ENCODE measurements at regions not wholly inside any gene's neighbourhood (a gene's known extent, or its start where the extent isn't known, plus 50 kb on each side); places are given as distances from the start of the nearest gene placed in this dataset.

- TF ChIP-seq, protein P1, sequence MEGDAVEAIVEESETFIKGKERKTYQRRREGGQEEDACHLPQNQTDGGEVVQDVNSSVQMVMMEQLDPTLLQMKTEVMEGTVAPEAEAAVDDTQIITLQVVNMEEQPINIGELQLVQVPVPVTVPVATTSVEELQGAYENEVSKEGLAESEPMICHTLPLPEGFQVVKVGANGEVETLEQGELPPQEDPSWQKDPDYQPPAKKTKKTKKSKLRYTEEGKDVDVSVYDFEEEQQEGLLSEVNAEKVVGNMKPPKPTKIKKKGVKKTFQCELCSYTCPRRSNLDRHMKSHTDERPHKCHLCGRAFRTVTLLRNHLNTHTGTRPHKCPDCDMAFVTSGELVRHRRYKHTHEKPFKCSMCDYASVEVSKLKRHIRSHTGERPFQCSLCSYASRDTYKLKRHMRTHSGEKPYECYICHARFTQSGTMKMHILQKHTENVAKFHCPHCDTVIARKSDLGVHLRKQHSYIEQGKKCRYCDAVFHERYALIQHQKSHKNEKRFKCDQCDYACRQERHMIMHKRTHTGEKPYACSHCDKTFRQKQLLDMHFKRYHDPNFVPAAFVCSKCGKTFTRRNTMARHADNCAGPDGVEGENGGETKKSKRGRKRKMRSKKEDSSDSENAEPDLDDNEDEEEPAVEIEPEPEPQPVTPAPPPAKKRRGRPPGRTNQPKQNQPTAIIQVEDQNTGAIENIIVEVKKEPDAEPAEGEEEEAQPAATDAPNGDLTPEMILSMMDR (IDR thresholded peaks at IDR 0.05) = no peak
- TF ChIP-seq POLR2A (IDR thresholded peaks at IDR 0.05) = no peak
- TF ChIP-seq EP300 (IDR thresholded peaks at IDR 0.05) = no peak
Observed at GRCh38 chr6:85240787-85241385, 209.0 kb upstream of the NT5E start.

Measured in ovary (tissue), 3 donors.